GM12878 (cell line): ENCODE measurements at regions not wholly inside any gene's neighbourhood (a gene's known extent, or its start where the extent isn't known, plus 50 kb on each side); places are given as distances from the start of the nearest gene placed in this dataset.

Source experiments
- ATAC-seq: fragments of 200-7000 bp; cut with Tn5 transposase; 3 replicates; pipeline ENCODE4 v1.9.1; 2020; ENCODE audit warnings: mild to moderate bottlenecking, moderate library complexity
- BruUV-seq: library from RNA; stranded (reverse); fragments of 400-500 nt; replicated peaks from 2 replicates; lab custom pipeline; 2021; lab: Mats Ljungman, UMichigan
- CTCF ChIA-PET: fragments of 300-600 bp; sonication (Branson Sonifier 250); formaldehyde crosslinking; extraction: SDS; loops from one replicate; lab custom pipeline; 2021; ENCODE audit warnings: inconsistent platforms; lab: Yijun Ruan, JAX
- POLR2A ChIA-PET: fragments of 350-600 bp; formaldehyde crosslinking; extraction: SDS; loops from one replicate; lab custom pipeline; 2021; ENCODE audit warnings: inconsistent platforms; lab: Charles Lee
- RAD21 ChIA-PET: fragments of 300-600 bp; sonication (Branson Sonifier 250); formaldehyde crosslinking; loops from one replicate; lab custom pipeline; 2023; ENCODE audit warnings: antibody characterized with exemption; ENCODE audit not compliant: unreplicated experiment; lab: Charles Lee
- SMC1A ChIA-PET: fragments of 300-600 bp; sonication (Branson Sonifier 250); formaldehyde crosslinking; loops from one replicate; lab custom pipeline; 2023; ENCODE audit not compliant: unreplicated experiment, uncharacterized antibody; lab: Charles Lee
- DNase-seq: peaks from one replicate; pipeline ENCODE4 v3.0.0-alpha.2; 2011; ENCODE audit warnings: low read depth, low spot score
- FAIRE-seq: peaks from 3 replicates; lab custom pipeline; 2011; peaks lifted over from hg19 to GRCh38; lab: Jason Lieb, UNC
- H2AFZ ChIP-seq: 2 replicates; pipeline ENCODE4 v1.6.0; 2011; ENCODE audit warnings: low read depth, low read length, control low read depth; ENCODE audit not compliant: control insufficient read depth
- H3K27ac ChIP-seq: 2 replicates; pipeline ENCODE4 v1.5.1; 2011; ENCODE audit warnings: control low read depth; ENCODE audit not compliant: control insufficient read depth, insufficient read depth
- H3K27me3 ChIP-seq, 2 experiments: replicated peaks in 1 of 2; 2 replicates each; pipeline versions ENCODE4 v1.6.0 to v1.6.1; 2011; ENCODE audit warnings: low read length in 1 of 2; ENCODE audit not compliant: control insufficient read depth in 2 of 2, insufficient read depth in 2 of 2
- H3K36me3 ChIP-seq, 2 experiments: 2 replicates each; pipeline ENCODE4 v1.5.1; 2011; ENCODE audit warnings: low read length in 1 of 2; ENCODE audit not compliant: control insufficient read depth in 2 of 2, insufficient read depth in 2 of 2
- H3K4me1 ChIP-seq: 2 replicates; pipeline ENCODE4 v1.6.1; 2011; ENCODE audit warnings: mild to moderate bottlenecking, low read length, moderate library complexity, mixed read lengths; ENCODE audit not compliant: control insufficient read depth, insufficient read depth
- H3K4me2 ChIP-seq: 2 replicates; pipeline ENCODE4 v1.6.0; 2011; ENCODE audit warnings: control low read depth; ENCODE audit not compliant: control insufficient read depth, insufficient read depth
- H3K4me3 ChIP-seq: fragments of 200-600 bp; sonication (generic); 2 replicates; pipeline ENCODE4 v1.5.1; 2016
- H3K79me2 ChIP-seq: 2 replicates; pipeline ENCODE4 v1.6.0; 2011; ENCODE audit warnings: low read length; ENCODE audit not compliant: control insufficient read depth, insufficient read depth
- H3K9ac ChIP-seq: 2 replicates; pipeline ENCODE4 v1.8.0; 2011; ENCODE audit warnings: low read length, control low read depth, mixed read lengths; ENCODE audit not compliant: control insufficient read depth, insufficient read depth
- H3K9me3 ChIP-seq: replicated peaks from 3 replicates; pipeline ENCODE4 v1.5.1; 2011; ENCODE audit warnings: mild to moderate bottlenecking, low read length; ENCODE audit not compliant: control insufficient read depth, insufficient read depth
- H4K20me1 ChIP-seq: 2 replicates; pipeline ENCODE4 v1.6.0; 2011; ENCODE audit not compliant: control insufficient read depth, insufficient read depth
- CBX3 ChIP-seq: fragments of 200-600 bp; sonication (generic); IDR thresholded peaks from 2 replicates; pipeline ENCODE4 v1.6.1; 2016; ENCODE audit warnings: low read depth, borderline replicate concordance
- DPF2 ChIP-seq: fragments of 450-650 bp; IDR thresholded peaks from 2 replicates; pipeline ENCODE4 v1.6.1; 2017; ENCODE audit warnings: mild to moderate bottlenecking
- E2F8 ChIP-seq: fragments of 450-650 bp; IDR thresholded peaks from 2 replicates; pipeline ENCODE4 v1.6.1; 2018; ENCODE audit warnings: mild to moderate bottlenecking, low read depth, moderate library complexity; ENCODE audit not compliant: partially characterized antibody
- ESRRA ChIP-seq: IDR thresholded peaks from 2 replicates; pipeline ENCODE4 v1.6.1; 2012; ENCODE audit warnings: mild to moderate bottlenecking, low read length, improper control_type of control experiment
- KLF5 ChIP-seq: fragments of 450-650 bp; IDR thresholded peaks from 2 replicates; pipeline ENCODE4 v1.6.1; 2014; ENCODE audit warnings: mild to moderate bottlenecking; ENCODE audit not compliant: partially characterized antibody
- LARP7 ChIP-seq: fragments of 450-650 bp; IDR thresholded peaks from 2 replicates; pipeline ENCODE4 v1.6.1; 2017; ENCODE audit warnings: mild to moderate bottlenecking
- POLR2AphosphoS2 ChIP-seq: IDR thresholded peaks from 2 replicates; pipeline ENCODE4 v1.6.1; 2011; ENCODE audit warnings: low read depth, mild to moderate bottlenecking, low read length, improper control_type of control experiment, moderate library complexity
- STAT3 ChIP-seq: IDR thresholded peaks from 2 replicates; pipeline ENCODE4 v1.6.1; 2011; ENCODE audit warnings: low read depth, low read length, improper control_type of control experiment
- TARDBP ChIP-seq: IDR thresholded peaks from 2 replicates; pipeline ENCODE4 v1.6.1; 2016; ENCODE audit warnings: borderline replicate concordance
- ZSCAN29 ChIP-seq: fragments of 450-650 bp; IDR thresholded peaks from 2 replicates; pipeline ENCODE4 v1.6.1; 2017; ENCODE audit warnings: mild to moderate bottlenecking, moderate library complexity
- ZZZ3 ChIP-seq: IDR thresholded peaks from 2 replicates; pipeline ENCODE4 v1.6.1; 2011; ENCODE audit warnings: low read depth; ENCODE audit not compliant: control insufficient read depth, insufficient read length
- whole genome bisulfite sequencing: methylation state at CpG from one replicate; pipeline ENCODE4 v1.1.6; 2016; ENCODE audit warnings: low lambda C conversion rate; ENCODE audit not compliant: insufficient replicate concordance, insufficient coverage; ENCODE audit errors: missing lambda C conversion rate; 5-methylcytosine and 5-hydroxymethylcytosine counted together
- in situ Hi-C: fragments of 300-500 bp; cut with MboI; formaldehyde crosslinking; loops from 9 replicates; pipeline ENCODE4 v1.14.3; 2018; ENCODE audit warnings: mixed read lengths
- intact Hi-C: fragments of 100-400 bp; cut with micrococcal nuclease; formaldehyde crosslinking; loops from one replicate; pipeline ENCODE4 v1.14.2; 2022; ENCODE audit not compliant: unreplicated experiment

- Histone ChIP-seq H3K4me1 (no peaks in the 10 kb centered on the region), H3K4me2 (no peak overlapping the region), H4K20me1 (no peaks in the 10 kb centered on the region), H2AFZ (no peak overlapping the region), H3K36me3 (no peaks in the 10 kb centered on the region), H3K79me2 (no peaks in the 10 kb centered on the region), H3K9ac (no peak overlapping the region), H3K27ac (no peak overlapping the region), H3K4me3 (no peak overlapping the region), H3K9me3 (no peaks in the 10 kb centered on the region), H3K27me3 (no peaks in the 10 kb centered on the region)
- WGBS = 67% methylated on average over 4 of the region's 4 CpGs
- no TSS peak for BruUV-seq
- intact Hi-C loops (no loop called here), in situ Hi-C loops (no loop called here)
- ChIA-PET RAD21 (no interaction called here), SMC1A (no interaction called here), POLR2A (no interaction called here), CTCF (no interaction called here)
- ATAC-seq = no peak
- no peak for TF ChIP-seq DPF2
- TF ChIP-seq KLF5 = no peak
- no peak for TF ChIP-seq CBX3
- TF ChIP-seq LARP7 = no peak
- no peak for TF ChIP-seq TARDBP
- no peak for TF ChIP-seq POLR2AphosphoS2
- no peak for TF ChIP-seq STAT3
- TF ChIP-seq ZZZ3 = no peak
- no peak for TF ChIP-seq ESRRA
- no peak for TF ChIP-seq E2F8
- no peak for TF ChIP-seq ZSCAN29
- no peak for FAIRE-seq
- no peak for DNase-seq
Measured at GRCh38 chr6:144624716-144625115, 339.6 kb downstream of the UTRN start.
